OCI-LY3 (cell line): ENCODE measurements at regions not wholly inside any gene's neighbourhood (a gene's known extent, or its start where the extent isn't known, plus 50 kb on each side); places are given as distances from the start of the nearest gene placed in this dataset.

Experiments
- H2AFZ ChIP-seq: fragments of 200-600, 300-600 bp; shearing (Covaris generic); 2 replicates; pipeline ENCODE4 v1.6.0; 2014; ENCODE audit warnings: antibody characterized with exemption, low read depth, low read length
- H3K27ac ChIP-seq: fragments of 200-600, 300-600 bp; sonication (generic); 2 replicates; pipeline ENCODE4 v1.5.1; 2014; ENCODE audit warnings: mild to moderate bottlenecking, low read length, moderate library complexity, mixed read lengths
- H3K27me3 ChIP-seq: fragments of 200-600, 300-600 bp; sonication (generic); 2 replicates; pipeline ENCODE4 v1.6.1; 2014; ENCODE audit warnings: low read depth, low read length, mixed read lengths
- H3K36me3 ChIP-seq: fragments of 200-600, 300-600 bp; sonication (generic); replicated peaks from 2 replicates; pipeline ENCODE3; 2014; ENCODE audit warnings: low read depth, low read length, mixed read lengths
- H3K4me1 ChIP-seq: fragments of 300-600, 200-600 bp; sonication (generic); 2 replicates; pipeline ENCODE4 v1.6.1; 2014; ENCODE audit warnings: low read length, mixed read lengths
- H3K4me2 ChIP-seq: fragments of 200-600, 300-600 bp; sonication (generic); 2 replicates; pipeline ENCODE4 v1.6.1; 2014; ENCODE audit warnings: low read length, mixed read lengths
- H3K4me3 ChIP-seq: fragments of 300-600, 200-600 bp; sonication (generic); 2 replicates; pipeline ENCODE4 v1.5.1; 2014; ENCODE audit warnings: antibody characterized with exemption, mild to moderate bottlenecking, low read length, moderate library complexity
- H3K79me2 ChIP-seq: fragments of 300-600, 200-600 bp; shearing (Covaris generic); 2 replicates; pipeline ENCODE4 v1.6.1; 2014; ENCODE audit warnings: mild to moderate bottlenecking, low read length, mixed read lengths
- H3K9ac ChIP-seq: fragments of 300-600, 200-600 bp; shearing (Covaris generic); 2 replicates; pipeline ENCODE4 v1.6.0; 2014; ENCODE audit warnings: mild to moderate bottlenecking, low read length, moderate library complexity
- H3K9me3 ChIP-seq: fragments of 200-600, 300-600 bp; shearing (Covaris generic); 2 replicates; pipeline ENCODE4 v1.6.1; 2014; ENCODE audit warnings: low read length, mixed read lengths; ENCODE audit not compliant: insufficient read depth
- H4K20me1 ChIP-seq: fragments of 200-600, 300-600 bp; sonication (generic); 2 replicates; pipeline ENCODE4 v1.6.1; 2016; ENCODE audit warnings: low read length, mixed read lengths; ENCODE audit not compliant: insufficient read depth
- EZH2phosphoT487 ChIP-seq: fragments of 200-600 bp; shearing (Covaris generic); IDR thresholded peaks from 2 replicates; pipeline ENCODE4 v1.6.1; 2018; ENCODE audit warnings: antibody characterized with exemption, mixed run types, low read depth
- TF ChIP-seq, protein P1 (sequence below): fragments of 200-600, 300-600 bp; sonication (generic); IDR thresholded peaks from 2 replicates; pipeline ENCODE4 v1.5.1; 2014; ENCODE audit warnings: antibody characterized with exemption, low read length, low read depth

DNA sequence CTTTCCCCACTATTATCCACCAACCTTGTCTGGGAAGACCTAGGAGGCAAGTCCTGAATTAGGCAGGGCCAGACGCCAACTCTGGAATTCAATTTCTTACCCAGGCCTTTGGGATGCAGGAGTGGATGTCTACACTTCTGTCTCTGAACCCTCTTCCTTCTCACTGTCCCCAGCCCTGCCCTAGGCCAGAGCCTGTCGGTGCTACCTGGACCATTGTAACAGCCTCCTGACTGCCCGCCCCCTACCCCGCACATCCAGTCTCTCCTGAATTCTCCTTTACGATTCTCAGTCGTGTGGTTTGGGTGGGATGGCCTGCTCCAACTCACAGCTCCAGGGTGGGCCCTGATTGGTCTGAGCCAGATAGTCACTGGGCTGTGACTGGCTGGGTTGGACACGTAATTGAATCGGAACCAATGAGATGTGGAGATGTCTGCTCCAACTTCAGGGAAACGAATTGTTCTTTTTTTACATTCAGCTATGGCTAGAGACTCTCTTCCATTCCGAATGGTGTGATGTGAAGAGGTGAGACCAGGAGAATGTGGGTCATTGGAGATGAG is 304.6 kb downstream of the PTPRU start:
- H2AFZ ChIP-seq = no peak overlapping the region
- TF ChIP-seq EZH2phosphoT487 = no peak
- TF ChIP-seq, protein P1, sequence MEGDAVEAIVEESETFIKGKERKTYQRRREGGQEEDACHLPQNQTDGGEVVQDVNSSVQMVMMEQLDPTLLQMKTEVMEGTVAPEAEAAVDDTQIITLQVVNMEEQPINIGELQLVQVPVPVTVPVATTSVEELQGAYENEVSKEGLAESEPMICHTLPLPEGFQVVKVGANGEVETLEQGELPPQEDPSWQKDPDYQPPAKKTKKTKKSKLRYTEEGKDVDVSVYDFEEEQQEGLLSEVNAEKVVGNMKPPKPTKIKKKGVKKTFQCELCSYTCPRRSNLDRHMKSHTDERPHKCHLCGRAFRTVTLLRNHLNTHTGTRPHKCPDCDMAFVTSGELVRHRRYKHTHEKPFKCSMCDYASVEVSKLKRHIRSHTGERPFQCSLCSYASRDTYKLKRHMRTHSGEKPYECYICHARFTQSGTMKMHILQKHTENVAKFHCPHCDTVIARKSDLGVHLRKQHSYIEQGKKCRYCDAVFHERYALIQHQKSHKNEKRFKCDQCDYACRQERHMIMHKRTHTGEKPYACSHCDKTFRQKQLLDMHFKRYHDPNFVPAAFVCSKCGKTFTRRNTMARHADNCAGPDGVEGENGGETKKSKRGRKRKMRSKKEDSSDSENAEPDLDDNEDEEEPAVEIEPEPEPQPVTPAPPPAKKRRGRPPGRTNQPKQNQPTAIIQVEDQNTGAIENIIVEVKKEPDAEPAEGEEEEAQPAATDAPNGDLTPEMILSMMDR = no peak

DNA sequence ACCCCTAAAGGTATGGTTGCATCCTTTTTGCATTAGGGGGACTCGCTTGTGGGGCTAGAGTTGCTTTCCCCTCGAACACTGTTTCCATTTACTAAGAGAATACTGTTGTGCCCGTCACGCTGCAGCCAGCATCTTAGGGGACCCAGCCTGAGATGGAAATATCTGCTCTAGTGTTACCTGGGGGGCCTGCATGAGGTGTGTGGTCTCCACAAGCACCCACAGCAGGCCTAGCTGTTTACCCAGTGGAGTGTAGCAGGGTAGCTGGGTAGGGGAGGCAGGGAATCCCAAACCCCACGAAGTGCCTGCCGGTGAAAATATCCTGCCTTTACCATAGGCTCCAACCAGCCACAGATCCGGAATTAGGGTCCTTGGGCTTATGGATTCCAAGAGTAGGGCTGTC is 303.6 kb downstream of the PTPRU start:
- no peak overlapping the region for H3K9ac ChIP-seq
- no peak overlapping the region for H2AFZ ChIP-seq
- H3K4me1 ChIP-seq = no peaks in the 10 kb centered on the region
- no peaks in the 10 kb centered on the region for H3K27me3 ChIP-seq
- no peaks in the 10 kb centered on the region for H3K9me3 ChIP-seq
- H3K27ac ChIP-seq = no peak overlapping the region
- H4K20me1 ChIP-seq = no peaks in the 10 kb centered on the region
- H3K4me2 ChIP-seq = no peak overlapping the region
- no peaks in the 10 kb centered on the region for H3K36me3 ChIP-seq
- no peak overlapping the region for H3K4me3 ChIP-seq
- no peaks in the 10 kb centered on the region for H3K79me2 ChIP-seq
- TF ChIP-seq, protein P1 = no peak
- TF ChIP-seq EZH2phosphoT487 = no peak

More for the DNA sequence above, 304.6 kb downstream of the PTPRU start:
- no peaks in the 10 kb centered on the region for H3K36me3 ChIP-seq
- no peaks in the 10 kb centered on the region for H3K4me1 ChIP-seq
- H3K9me3 ChIP-seq = no peaks in the 10 kb centered on the region
- no peak overlapping the region for H3K4me3 ChIP-seq
- H3K9ac ChIP-seq = no peak overlapping the region
- H3K79me2 ChIP-seq = no peaks in the 10 kb centered on the region
- H3K27me3 ChIP-seq = no peaks in the 10 kb centered on the region
- no peak overlapping the region for H3K4me2 ChIP-seq
- no peaks in the 10 kb centered on the region for H4K20me1 ChIP-seq
- no peak overlapping the region for H3K27ac ChIP-seq

DNA sequence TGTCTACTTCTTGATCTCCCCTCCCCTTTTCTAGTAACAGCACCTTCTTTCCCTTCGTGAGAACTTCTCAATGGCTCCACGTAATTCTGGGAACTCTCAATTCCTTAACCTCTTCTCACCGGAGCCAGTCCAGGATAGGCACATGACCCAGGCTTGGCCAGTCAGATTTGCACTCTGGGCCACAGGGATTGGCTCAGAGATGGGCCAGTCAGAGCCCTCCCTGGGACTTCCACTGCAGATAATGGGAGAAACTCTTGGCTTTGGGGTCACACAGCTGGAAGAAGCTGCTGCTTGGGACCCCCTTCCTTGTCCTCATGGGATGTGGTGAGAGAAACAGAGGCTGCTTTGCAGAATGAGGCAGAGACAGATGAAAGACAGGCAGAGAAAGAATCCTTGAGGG is 302.3 kb downstream of the PTPRU start:
- Histone ChIP-seq H3K9ac (no peak overlapping the region), H3K4me2 (no peak overlapping the region), H3K4me3 (no peak overlapping the region), H4K20me1 (no peaks in the 10 kb centered on the region), H3K36me3 (no peaks in the 10 kb centered on the region), H3K4me1 (no peaks in the 10 kb centered on the region), H3K9me3 (no peaks in the 10 kb centered on the region), H3K27ac (no peak overlapping the region), H3K79me2 (no peaks in the 10 kb centered on the region), H3K27me3 (no peaks in the 10 kb centered on the region), H2AFZ (no peak overlapping the region)
- no peak for TF ChIP-seq EZH2phosphoT487
- TF ChIP-seq, protein P1 = no peak

DNA sequence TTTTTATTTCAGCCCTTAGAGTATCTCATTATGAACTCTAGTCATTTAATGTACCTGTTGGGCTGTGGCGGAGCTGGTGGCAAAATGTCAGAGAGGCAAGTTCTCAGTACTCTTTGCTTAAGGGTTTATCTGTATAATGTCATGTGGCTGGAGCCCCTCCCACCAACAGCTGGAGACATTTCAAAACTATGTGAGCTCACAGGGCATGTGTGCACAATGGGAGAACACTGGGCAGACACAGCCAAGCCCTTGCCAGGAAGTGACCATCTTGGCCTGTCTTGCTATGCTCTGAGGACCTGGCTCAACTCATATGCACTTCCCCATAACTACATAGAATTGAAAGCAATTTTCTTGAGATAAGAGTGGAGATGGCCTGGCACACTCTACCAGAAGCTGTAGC is 296.4 kb downstream of the PTPRU start:
- TF ChIP-seq EZH2phosphoT487 = no peak
- TF ChIP-seq, protein P1 = no peak
- Histone ChIP-seq H3K4me2 (no peak overlapping the region), H2AFZ (no peak overlapping the region), H3K4me3 (no peak overlapping the region), H3K4me1 (no peaks in the 10 kb centered on the region), H3K27me3 (no peaks in the 10 kb centered on the region), H3K9me3 (peaks cover 8% of the 10 kb centered on the region; the same call in 1 of the 2 replicates), H3K79me2 (no peaks in the 10 kb centered on the region), H3K27ac (no peak overlapping the region), H3K36me3 (no peaks in the 10 kb centered on the region), H3K9ac (no peak overlapping the region), H4K20me1 (no peaks in the 10 kb centered on the region)
